Stimulated activated CD4-positive, alpha-beta T cell treated with anti-CD3 and anti-CD28 coated beads, Interleukin-12 subunit alpha, Interleukin-12 subunit beta, amount 100 ng/mL, for 4 hours (primary cell): ENCODE measurements at regions not wholly inside any gene's neighbourhood (a gene's known extent, or its start where the extent isn't known, plus 50 kb on each side); places are given as distances from the start of the nearest gene placed in this dataset.
"Not testable (repeated sequence)": the region's sequence is repeated elsewhere in the genome, so short reads cannot be mapped to it uniquely, and the experiment has no call there.

Source experiments
- DNase-seq: peaks from one replicate; pipeline ENCODE4 v3.0.0-alpha.2; 2020

GRCh38 chr2:16785149-16785548 is 119.5 kb upstream of the CYRIA start:
- DNase-seq = no peak

- no peak for DNase-seq
Observed at GRCh38 chr2:16784652-16785051, 119.0 kb upstream of the CYRIA start.

- no peak for DNase-seq
Observed at GRCh38 chr2:16777123-16777870, 111.7 kb upstream of the CYRIA start.

GRCh38 chr2:16775899-16776231 is 110.2 kb upstream of the CYRIA start:
- DNase-seq = no peak

- no peak for DNase-seq
Observed at GRCh38 chr2:16774980-16775898, 109.6 kb upstream of the CYRIA start.

GRCh38 chr2:16774091-16774490 is 108.5 kb upstream of the CYRIA start:
- no peak for DNase-seq

- DNase-seq = no peak
Observed at GRCh38 chr2:16773080-16773713, 107.6 kb upstream of the CYRIA start.

GRCh38 chr2:16767789-16768476 is 102.3 kb upstream of the CYRIA start:
- DNase-seq = no peak

GRCh38 chr2:16765356-16765755 is 99.7 kb upstream of the CYRIA start:
- no peak for DNase-seq

GRCh38 chr2:16764487-16764886 is 98.9 kb upstream of the CYRIA start:
- DNase-seq = no peak

GRCh38 chr2:16763493-16763899 is 97.9 kb upstream of the CYRIA start:
- no peak for DNase-seq

- no peak for DNase-seq
Observed at GRCh38 chr2:16763056-16763455, 97.4 kb upstream of the CYRIA start.

- no peak for DNase-seq
Observed at GRCh38 chr2:16760426-16760825, 94.8 kb upstream of the CYRIA start.

- DNase-seq = peak; percentile 59
Observed at GRCh38 chr2:16756831-16757644, 91.4 kb upstream of the CYRIA start.

GRCh38 chr2:16755442-16755841 is 89.8 kb upstream of the CYRIA start:
- no peak for DNase-seq

GRCh38 chr2:16753025-16753424 is 87.4 kb upstream of the CYRIA start:
- not testable (repeated sequence) for DNase-seq

GRCh38 chr2:16750925-16751214 is 85.2 kb upstream of the CYRIA start:
- not testable (repeated sequence) for DNase-seq

- no peak for DNase-seq
Observed at GRCh38 chr2:16750175-16750924, 84.7 kb upstream of the CYRIA start.

- not testable (repeated sequence) for DNase-seq
Observed at GRCh38 chr2:16748511-16749266, 83.1 kb upstream of the CYRIA start.

- no peak for DNase-seq
Observed at GRCh38 chr2:16747689-16748088, 82.1 kb upstream of the CYRIA start.

GRCh38 chr2:16747257-16747656 is 81.6 kb upstream of the CYRIA start:
- no peak for DNase-seq
